ENCODE measurements at regions not wholly inside any gene's neighbourhood (a gene's known extent, or its start where the extent isn't known, plus 50 kb on each side); places are given as distances from the start of the nearest gene placed in this dataset.

DNA sequence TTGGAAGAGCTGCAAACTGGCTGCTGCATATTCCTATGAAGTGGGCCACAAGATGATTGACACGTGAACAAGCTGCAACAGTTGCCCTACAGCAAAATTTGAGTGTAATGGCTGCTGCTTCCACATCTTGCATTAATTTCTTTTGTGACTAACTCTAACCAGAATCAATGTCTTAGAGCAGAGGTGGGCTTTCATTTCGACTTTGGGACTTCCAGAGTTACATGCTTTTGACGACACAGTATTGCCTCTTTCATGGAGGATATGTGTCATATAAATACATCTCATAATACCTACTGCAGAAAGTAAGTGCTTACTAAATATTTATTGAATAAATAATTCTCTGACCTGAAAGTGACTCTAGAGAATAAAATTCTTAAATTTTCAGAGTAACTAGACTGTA lies 340.7 kb upstream of the KCNH8 start:
- TF ChIP-seq, protein P1, sequence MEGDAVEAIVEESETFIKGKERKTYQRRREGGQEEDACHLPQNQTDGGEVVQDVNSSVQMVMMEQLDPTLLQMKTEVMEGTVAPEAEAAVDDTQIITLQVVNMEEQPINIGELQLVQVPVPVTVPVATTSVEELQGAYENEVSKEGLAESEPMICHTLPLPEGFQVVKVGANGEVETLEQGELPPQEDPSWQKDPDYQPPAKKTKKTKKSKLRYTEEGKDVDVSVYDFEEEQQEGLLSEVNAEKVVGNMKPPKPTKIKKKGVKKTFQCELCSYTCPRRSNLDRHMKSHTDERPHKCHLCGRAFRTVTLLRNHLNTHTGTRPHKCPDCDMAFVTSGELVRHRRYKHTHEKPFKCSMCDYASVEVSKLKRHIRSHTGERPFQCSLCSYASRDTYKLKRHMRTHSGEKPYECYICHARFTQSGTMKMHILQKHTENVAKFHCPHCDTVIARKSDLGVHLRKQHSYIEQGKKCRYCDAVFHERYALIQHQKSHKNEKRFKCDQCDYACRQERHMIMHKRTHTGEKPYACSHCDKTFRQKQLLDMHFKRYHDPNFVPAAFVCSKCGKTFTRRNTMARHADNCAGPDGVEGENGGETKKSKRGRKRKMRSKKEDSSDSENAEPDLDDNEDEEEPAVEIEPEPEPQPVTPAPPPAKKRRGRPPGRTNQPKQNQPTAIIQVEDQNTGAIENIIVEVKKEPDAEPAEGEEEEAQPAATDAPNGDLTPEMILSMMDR (conservative IDR thresholded peaks at IDR 0.05; ENCODE audit: low read depth, low read length) = no peak
- no peak for TF ChIP-seq EZH2 (IDR thresholded peaks at IDR 0.05; ENCODE audit: borderline replicate concordance, low read depth, low read length, poor library complexity, severe bottlenecking)
